Psoas muscle (tissue), 7 donors: ENCODE measurements at regions not wholly inside any gene's neighbourhood (a gene's known extent, or its start where the extent isn't known, plus 50 kb on each side); places are given as distances from the start of the nearest gene placed in this dataset.

Experiments used
- ATAC-seq, 4 donors: fragments of 200-7000 bp; cut with Tn5 transposase; one replicate each; pipeline ENCODE4 v1.9.1; 2020; ENCODE audit warnings: moderate library complexity in 3 of 4, mild to moderate bottlenecking in 2 of 4
- DNase-seq, 2 donors: peaks; one replicate each; pipeline ENCODE4 v3.0.0-alpha.2; 2020
- H3K27ac ChIP-seq: fragments of 200-600 bp; one replicate; pipeline ENCODE4 v1.8.0; 2022
- H3K27me3 ChIP-seq, 3 donors: fragments of 200-600 bp in 1 of 3; one replicate each; pipeline versions ENCODE4 v1.6.1 to v1.8.0; 2013 to 2022; ENCODE audit warnings: low read length in 2 of 3, mild to moderate bottlenecking in 2 of 3, moderate library complexity in 1 of 3; ENCODE audit not compliant: insufficient read depth in 3 of 3
- H3K36me3 ChIP-seq, 2 donors: fragments of 200-600 bp in 1 of 2; one replicate each; pipeline versions ENCODE4 v1.6.1 to v1.8.0; 2013 to 2022; ENCODE audit warnings: low read depth in 1 of 2, mild to moderate bottlenecking in 1 of 2, moderate library complexity in 1 of 2; ENCODE audit not compliant: insufficient read depth in 1 of 2
- H3K4me1 ChIP-seq: fragments of 200-600 bp; one replicate; pipeline ENCODE4 v1.8.0; 2022
- H3K4me3 ChIP-seq: fragments of 200-600 bp; one replicate; pipeline ENCODE4 v1.8.0; 2022; ENCODE audit warnings: mild to moderate bottlenecking
- H3K9me3 ChIP-seq: fragments of 200-600 bp; one replicate; pipeline ENCODE4 v1.8.0; 2022
- WGBS, 3 donors: extraction: QIAGEN DNeasy Blood & Tissue Kit; methylation state at CpG; one replicate each; pipeline versions ENCODE4 v1.1.6 to v1.1.7; 2013; 5-methylcytosine and 5-hydroxymethylcytosine counted together
- intact Hi-C, 2 donors: fragments of 100-400 bp; cut with DNase I; formaldehyde crosslinking; loops; one replicate each; pipeline versions ENCODE4 v1.11.0 to v1.14.2; 2022
- TF ChIP-seq, protein P1 (sequence below): fragments of 200-600 bp; IDR thresholded peaks from one replicate; pipeline ENCODE4 v1.8.0; 2022; ENCODE audit warnings: antibody characterized with exemption
- donor health status: healthy with polysubstance abuse.
- donor health status: DM: no; HTN: no; CAD: no; lungs with moderate emphysema.
- donor health status: Bipolar disorder and iron deficiency.
- donor health status: healthy.
- donor health status: DM: yes; HTN: yes; CAD: no.
- donor health status: DM: no; HTN: no; CAD: no.
- donor health status: DM: yes; HTN: yes; CAD: no.

GRCh38 chr3:170780471-170780870 is 89.5 kb downstream of the RPL22L1 start:
- no peaks in the 10 kb centered on the region for H3K9me3 ChIP-seq
- H3K4me3 ChIP-seq = no peak overlapping the region
- no peak overlapping the region for H3K27ac ChIP-seq
- ATAC-seq (no peak), DNase-seq (no peak)
- H3K36me3 ChIP-seq = no peaks in the 10 kb centered on the region
- intact Hi-C loops = no loop called here
- WGBS, 3 donors = 30 to 56% (median 54%) methylated on average over 1 of the region's 1 CpG
- TF ChIP-seq, protein P1, sequence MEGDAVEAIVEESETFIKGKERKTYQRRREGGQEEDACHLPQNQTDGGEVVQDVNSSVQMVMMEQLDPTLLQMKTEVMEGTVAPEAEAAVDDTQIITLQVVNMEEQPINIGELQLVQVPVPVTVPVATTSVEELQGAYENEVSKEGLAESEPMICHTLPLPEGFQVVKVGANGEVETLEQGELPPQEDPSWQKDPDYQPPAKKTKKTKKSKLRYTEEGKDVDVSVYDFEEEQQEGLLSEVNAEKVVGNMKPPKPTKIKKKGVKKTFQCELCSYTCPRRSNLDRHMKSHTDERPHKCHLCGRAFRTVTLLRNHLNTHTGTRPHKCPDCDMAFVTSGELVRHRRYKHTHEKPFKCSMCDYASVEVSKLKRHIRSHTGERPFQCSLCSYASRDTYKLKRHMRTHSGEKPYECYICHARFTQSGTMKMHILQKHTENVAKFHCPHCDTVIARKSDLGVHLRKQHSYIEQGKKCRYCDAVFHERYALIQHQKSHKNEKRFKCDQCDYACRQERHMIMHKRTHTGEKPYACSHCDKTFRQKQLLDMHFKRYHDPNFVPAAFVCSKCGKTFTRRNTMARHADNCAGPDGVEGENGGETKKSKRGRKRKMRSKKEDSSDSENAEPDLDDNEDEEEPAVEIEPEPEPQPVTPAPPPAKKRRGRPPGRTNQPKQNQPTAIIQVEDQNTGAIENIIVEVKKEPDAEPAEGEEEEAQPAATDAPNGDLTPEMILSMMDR = no peak
- no peaks in the 10 kb centered on the region for H3K4me1 ChIP-seq
- H3K27me3 ChIP-seq = no peaks in the 10 kb centered on the region

DNA sequence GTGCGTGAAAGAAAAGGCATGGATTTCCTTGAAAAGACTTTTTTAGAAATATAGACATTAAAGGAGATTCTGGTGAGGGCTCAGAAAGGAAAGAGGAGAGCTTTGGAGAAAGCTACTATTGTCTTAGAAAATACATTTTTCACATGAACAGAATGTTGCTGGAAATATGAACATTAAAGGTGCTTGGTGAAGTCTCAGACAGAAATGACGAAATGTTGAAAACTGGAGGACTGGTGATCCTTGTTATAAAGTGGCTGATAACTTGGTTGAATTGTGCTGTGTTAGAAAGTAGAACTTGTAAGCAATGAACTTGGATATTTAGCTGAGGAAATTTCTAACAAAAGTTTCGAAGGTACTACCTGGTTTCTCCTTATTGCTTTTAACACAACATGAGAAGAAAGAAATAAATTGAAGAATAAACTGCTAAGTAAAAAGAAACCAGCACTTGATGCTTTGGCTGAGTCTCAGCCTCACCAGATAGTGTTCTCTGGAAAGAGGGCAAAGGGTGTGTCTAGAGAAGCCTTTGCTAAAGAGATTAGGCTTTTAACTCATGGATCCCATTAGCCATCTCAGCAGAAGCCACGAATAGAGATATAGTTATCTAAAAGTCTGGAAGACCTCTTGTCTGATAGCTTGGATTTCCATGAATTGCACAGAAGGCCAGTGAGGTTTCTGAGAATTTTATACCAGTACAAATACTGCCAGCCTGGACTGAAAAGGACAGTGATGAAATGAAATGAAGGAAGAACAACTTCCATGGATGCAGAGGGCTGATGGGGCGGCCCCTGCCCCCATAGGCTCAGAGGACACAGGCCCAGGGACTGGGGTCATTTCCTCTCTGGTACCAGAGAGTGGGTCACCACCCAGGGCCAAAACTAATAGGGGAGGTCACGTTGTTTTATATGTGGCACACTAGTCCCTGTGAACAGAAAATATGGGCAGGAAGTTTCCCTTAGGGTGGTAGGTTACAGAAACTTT is 91.5 kb downstream of the RPL22L1 start:
- WGBS, 3 donors = 84 to 88% (median 85%) methylated on average over 6 of the region's 6 CpGs

DNA sequence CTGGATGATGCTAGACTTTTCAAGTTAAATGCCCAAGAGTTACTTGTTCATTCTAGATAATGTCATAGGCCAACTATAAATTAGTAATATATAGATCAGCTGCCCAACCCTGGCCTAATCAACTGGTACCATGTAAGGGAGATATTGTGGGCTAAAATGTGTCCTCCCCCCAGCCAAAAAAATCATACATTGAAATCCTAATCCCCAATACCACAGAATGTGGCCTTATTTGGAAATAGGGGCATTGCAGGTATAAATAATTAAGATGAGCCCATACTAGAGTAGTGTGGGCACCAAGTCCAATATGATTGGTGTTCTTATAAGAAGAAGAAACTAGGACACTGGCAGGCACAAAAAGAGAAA is 92.5 kb downstream of the RPL22L1 start:
- no peak for DNase-seq
- H3K4me1 ChIP-seq = no peaks in the 10 kb centered on the region
- H3K36me3 ChIP-seq = no peaks in the 10 kb centered on the region
- TF ChIP-seq, protein P1 = no peak
- no peak overlapping the region for H3K4me3 ChIP-seq
- H3K9me3 ChIP-seq = no peaks in the 10 kb centered on the region
- no peak for ATAC-seq
- no peak overlapping the region for H3K27ac ChIP-seq
- intact Hi-C loops = no loop called here
- no peaks in the 10 kb centered on the region for H3K27me3 ChIP-seq

More for the DNA sequence above, 91.5 kb downstream of the RPL22L1 start:
- Histone ChIP-seq H3K9me3 (no peaks in the 10 kb centered on the region), H3K27me3 (no peaks in the 10 kb centered on the region), H3K27ac (no peak overlapping the region), H3K4me3 (no peak overlapping the region), H3K4me1 (no peaks in the 10 kb centered on the region), H3K36me3 (no peaks in the 10 kb centered on the region)
- intact Hi-C loops = no loop called here
- DNase-seq = no peak
- TF ChIP-seq, protein P1 = no peak
- no peak for ATAC-seq

DNA sequence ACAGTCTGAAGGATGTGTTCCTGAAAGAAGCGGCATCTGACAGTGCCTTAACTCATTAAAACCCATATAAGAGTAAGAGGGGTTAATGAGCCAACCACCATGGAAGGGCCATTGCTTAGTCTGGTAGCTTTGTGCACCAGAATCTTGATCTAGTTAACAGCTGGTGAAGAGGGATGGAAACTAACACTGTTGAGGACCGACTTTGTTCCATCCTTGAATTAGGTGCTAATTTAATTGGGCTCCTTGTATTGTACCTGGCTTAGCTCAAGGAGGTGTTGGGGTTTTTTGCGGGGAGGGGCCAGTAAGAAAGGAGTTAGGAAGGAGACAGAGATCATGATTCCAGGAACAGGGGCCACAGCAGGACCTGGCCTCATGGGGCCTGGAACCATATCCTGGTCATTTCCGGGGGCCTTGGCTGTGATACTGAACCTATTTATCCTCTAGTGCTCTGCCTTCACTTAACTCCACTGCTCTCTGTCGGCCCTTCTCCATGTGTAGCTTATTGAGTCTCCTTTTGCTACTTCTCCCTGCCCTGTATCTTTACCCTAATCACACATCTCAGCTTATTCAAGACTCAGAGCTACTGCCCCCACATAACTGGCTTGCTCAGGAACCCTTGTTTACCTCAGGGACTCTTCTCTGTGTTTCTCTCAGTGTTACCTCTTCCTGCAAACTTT is 93.0 kb downstream of the RPL22L1 start:
- no peak overlapping the region for H3K27ac ChIP-seq
- H3K4me3 ChIP-seq = no peak overlapping the region
- no peaks in the 10 kb centered on the region for H3K27me3 ChIP-seq
- ATAC-seq (no peak), DNase-seq (no peak)
- 73 to 84% (median 74%) methylated on average over 5 of the region's 5 CpGs for WGBS, 3 donors
- no peaks in the 10 kb centered on the region for H3K4me1 ChIP-seq
- no peaks in the 10 kb centered on the region for H3K36me3 ChIP-seq
- TF ChIP-seq, protein P1 = no peak
- H3K9me3 ChIP-seq = no peaks in the 10 kb centered on the region
- intact Hi-C loops = no loop called here
